A673 (cell line): ENCODE measurements at regions not wholly inside any gene's neighbourhood (a gene's known extent, or its start where the extent isn't known, plus 50 kb on each side); places are given as distances from the start of the nearest gene placed in this dataset.

Experiments used
- EZH2 ChIP-seq: fragments of 200-600 bp; sonication (generic); IDR thresholded peaks from 2 replicates; pipeline ENCODE4 v1.6.1; 2017; ENCODE audit warnings: borderline replicate concordance, low read depth, mild to moderate bottlenecking, mixed read lengths, antibody characterized with exemption, low read length; ENCODE audit not compliant: poor library complexity, severe bottlenecking
- TF ChIP-seq, protein P1 (sequence below): fragments of 300-800, 200-600 bp; sonication (generic); conservative IDR thresholded peaks from 2 replicates; pipeline ENCODE4 v1.5.1; 2017; ENCODE audit warnings: low read depth, mild to moderate bottlenecking, antibody characterized with exemption, low read length, moderate library complexity, mixed read lengths

DNA sequence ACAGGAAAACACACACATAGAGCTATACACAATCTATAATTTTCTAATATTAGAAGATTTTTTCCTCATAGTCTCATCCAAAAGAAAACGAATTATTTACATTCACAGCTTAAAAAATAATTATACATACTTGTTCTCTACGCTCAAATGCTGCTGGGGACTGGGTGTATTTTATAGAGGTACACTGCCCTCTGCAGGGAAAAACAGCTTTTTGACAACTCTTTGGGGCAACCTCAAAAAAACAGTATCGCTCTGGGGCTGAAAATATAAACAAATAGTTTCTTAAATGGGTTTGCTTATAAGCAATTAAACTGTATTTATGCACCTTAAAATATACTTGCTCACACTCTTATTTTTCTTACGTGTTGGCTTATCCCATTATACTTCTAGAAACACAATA lies 261.8 kb upstream of the PSMD7 start:
- TF ChIP-seq, protein P1, sequence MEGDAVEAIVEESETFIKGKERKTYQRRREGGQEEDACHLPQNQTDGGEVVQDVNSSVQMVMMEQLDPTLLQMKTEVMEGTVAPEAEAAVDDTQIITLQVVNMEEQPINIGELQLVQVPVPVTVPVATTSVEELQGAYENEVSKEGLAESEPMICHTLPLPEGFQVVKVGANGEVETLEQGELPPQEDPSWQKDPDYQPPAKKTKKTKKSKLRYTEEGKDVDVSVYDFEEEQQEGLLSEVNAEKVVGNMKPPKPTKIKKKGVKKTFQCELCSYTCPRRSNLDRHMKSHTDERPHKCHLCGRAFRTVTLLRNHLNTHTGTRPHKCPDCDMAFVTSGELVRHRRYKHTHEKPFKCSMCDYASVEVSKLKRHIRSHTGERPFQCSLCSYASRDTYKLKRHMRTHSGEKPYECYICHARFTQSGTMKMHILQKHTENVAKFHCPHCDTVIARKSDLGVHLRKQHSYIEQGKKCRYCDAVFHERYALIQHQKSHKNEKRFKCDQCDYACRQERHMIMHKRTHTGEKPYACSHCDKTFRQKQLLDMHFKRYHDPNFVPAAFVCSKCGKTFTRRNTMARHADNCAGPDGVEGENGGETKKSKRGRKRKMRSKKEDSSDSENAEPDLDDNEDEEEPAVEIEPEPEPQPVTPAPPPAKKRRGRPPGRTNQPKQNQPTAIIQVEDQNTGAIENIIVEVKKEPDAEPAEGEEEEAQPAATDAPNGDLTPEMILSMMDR, result peak; percentile 58
- TF ChIP-seq EZH2, result no peak
